MCF 10A (cell line): ENCODE measurements at regions not wholly inside any gene's neighbourhood (a gene's known extent, or its start where the extent isn't known, plus 50 kb on each side); places are given as distances from the start of the nearest gene placed in this dataset.
A peak's percentile ranks its signal among the peaks of the same experiment; 100 is the strongest.

Experiments used
- BruUV-seq: library from RNA; stranded (reverse); fragments of 400-500 nt; replicated peaks from 2 replicates; lab custom pipeline; 2021; lab: Mats Ljungman, UMichigan
- CTCF ChIA-PET: fragments of 300-600 bp; sonication (Branson Sonifier 250); formaldehyde crosslinking; extraction: SDS; loops from one replicate; lab custom pipeline; 2021; ENCODE audit warnings: antibody characterized with exemption, inconsistent platforms; lab: Yijun Ruan, JAX
- POLR2A ChIA-PET: fragments of 300-600, 350-650 bp; sonication (Branson Sonifier 250); formaldehyde crosslinking; extraction: SDS; loops from one replicate; lab custom pipeline; 2020; ENCODE audit warnings: antibody characterized with exemption, inconsistent platforms; lab: Yijun Ruan, JAX
- DNase-seq: peaks from one replicate; pipeline ENCODE4 v3.0.0-alpha.2; 2018; ENCODE audit not compliant: unreplicated experiment
- H3K27ac Mint-ChIP-seq: one replicate; pipeline ENCODE4 v1.8.0; 2022; ENCODE audit warnings: mild to moderate bottlenecking, low read depth, mixed read lengths; ENCODE audit not compliant: unreplicated experiment
- H3K27me3 Mint-ChIP-seq: one replicate; pipeline ENCODE4 v1.8.0; 2022; ENCODE audit warnings: mixed read lengths; ENCODE audit not compliant: insufficient read depth, unreplicated experiment
- H3K36me3 Mint-ChIP-seq: one replicate; pipeline ENCODE4 v1.8.0; 2022; ENCODE audit warnings: mild to moderate bottlenecking, moderate library complexity, mixed read lengths; ENCODE audit not compliant: insufficient read depth, unreplicated experiment
- H3K4me1 Mint-ChIP-seq: one replicate; pipeline ENCODE4 v1.8.0; 2022; ENCODE audit warnings: mixed read lengths; ENCODE audit not compliant: insufficient read depth, unreplicated experiment
- H3K4me3 Mint-ChIP-seq: one replicate; pipeline ENCODE4 v1.8.0; 2022; ENCODE audit warnings: mild to moderate bottlenecking, moderate library complexity, mixed read lengths; ENCODE audit not compliant: unreplicated experiment
- H3K9me3 Mint-ChIP-seq: one replicate; pipeline ENCODE4 v1.8.0; 2022; ENCODE audit warnings: mixed read lengths; ENCODE audit not compliant: unreplicated experiment
- CTCF ChIP-seq: fragments of 200-600 bp; IDR thresholded peaks from one replicate; pipeline ENCODE4 v1.8.0; 2022; ENCODE audit warnings: antibody characterized with exemption, mild to moderate bottlenecking; ENCODE audit not compliant: unreplicated experiment
- intact Hi-C: fragments of 100-400 bp; cut with micrococcal nuclease; formaldehyde crosslinking; loops from 2 replicates; pipeline ENCODE4 v1.14.1; 2022

DNA sequence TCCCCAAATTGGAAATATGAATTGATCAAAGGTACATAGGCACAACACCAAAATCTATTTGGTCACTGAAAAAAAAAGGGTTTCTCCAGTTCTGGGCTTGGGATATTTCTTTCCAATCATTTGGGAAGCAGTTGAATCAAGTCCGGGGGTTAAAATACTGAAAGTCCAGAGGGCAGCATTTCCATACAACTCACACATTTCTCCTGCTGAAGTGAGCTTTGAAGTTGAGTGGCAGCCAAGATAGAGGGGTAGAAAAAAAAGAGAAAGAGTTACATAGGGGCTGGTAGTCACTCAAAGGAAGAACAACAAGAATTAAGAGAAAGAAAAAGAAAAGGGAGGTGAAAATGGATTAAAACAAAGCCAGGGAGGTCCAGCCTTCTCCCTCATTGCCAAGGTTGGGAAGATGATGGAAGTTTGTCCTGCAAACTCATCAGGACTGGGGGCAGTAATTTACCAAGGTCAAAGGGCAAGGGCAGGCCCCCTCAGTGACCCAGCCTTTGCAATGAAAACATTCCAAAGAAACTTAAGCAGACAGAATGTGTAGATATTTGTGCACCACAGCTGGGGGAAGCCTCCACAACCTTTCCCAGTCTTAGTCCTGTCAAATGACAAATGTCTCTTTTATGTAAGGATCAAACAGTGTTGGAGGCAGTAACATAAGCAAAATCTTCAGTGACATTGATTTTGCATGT lies 525.3 kb upstream of the JARID2 start:
- H3K27me3 Mint-ChIP-seq = no peaks in the 10 kb centered on the region
- no peak for TF ChIP-seq CTCF
- H3K27ac Mint-ChIP-seq = no peak overlapping the region
- H3K4me3 Mint-ChIP-seq = no peak overlapping the region
- CTCF ChIA-PET = interaction anchor here (0.6 kb wide), 1 partner anchor 382 kb away, joined by 4 read pairs; no protein-coding TSS in a partner anchor
- BruUV-seq = no TSS peak
- H3K9me3 Mint-ChIP-seq = no peaks in the 10 kb centered on the region
- POLR2A ChIA-PET = interaction anchor here (0.7 to 1.7 kb wide), 5 partner anchors 9 to 332 kb away, joined by 3 to 6 read pairs (median 3); no protein-coding TSS in a partner anchor
- no peak for DNase-seq
- no peaks in the 10 kb centered on the region for H3K36me3 Mint-ChIP-seq
- intact Hi-C loops = no loop called here
- H3K4me1 Mint-ChIP-seq = peaks cover 23% of the 10 kb centered on the region

GRCh38 chr6:14721103-14721758 lies 524.6 kb upstream of the JARID2 start:
- CTCF ChIA-PET = interaction anchor here (0.6 kb wide), 1 partner anchor 393 kb away, joined by 3 read pairs; no protein-coding TSS in a partner anchor

GRCh38 chr6:14722001-14722562 lies 523.8 kb upstream of the JARID2 start:
- Mint-ChIP-seq H3K4me3 (no peak overlapping the region), H3K9me3 (no peaks in the 10 kb centered on the region), H3K27ac (no peak overlapping the region), H3K4me1 (peaks cover 18% of the 10 kb centered on the region), H3K27me3 (no peaks in the 10 kb centered on the region), H3K36me3 (no peaks in the 10 kb centered on the region)
- TF ChIP-seq CTCF = no peak
- intact Hi-C loops = no loop called here
- ChIA-PET CTCF (interaction anchor here (0.6 kb wide), 1 partner anchor 218 kb away, joined by 3 read pairs; no protein-coding TSS in a partner anchor), POLR2A (interaction anchor here (1.4 kb wide), 1 partner anchor 10 kb away, joined by 3 read pairs; no protein-coding TSS in a partner anchor)
- BruUV-seq = no TSS peak
- DNase-seq = no peak

More at GRCh38 chr6:14721103-14721758, 524.6 kb upstream of the JARID2 start:
- no peaks in the 10 kb centered on the region for H3K36me3 Mint-ChIP-seq
- H3K27me3 Mint-ChIP-seq = no peaks in the 10 kb centered on the region
- no peak overlapping the region for H3K4me3 Mint-ChIP-seq
- peaks cover 23% of the 10 kb centered on the region for H3K4me1 Mint-ChIP-seq
- H3K9me3 Mint-ChIP-seq = no peaks in the 10 kb centered on the region
- BruUV-seq = no TSS peak
- POLR2A ChIA-PET = interaction anchor here (0.7 to 1.7 kb wide), 4 partner anchors 8 to 42 kb away, joined by 3 to 6 read pairs (median 4); no protein-coding TSS in a partner anchor
- intact Hi-C loops = no loop called here
- H3K27ac Mint-ChIP-seq = no peak overlapping the region
- TF ChIP-seq CTCF = no peak
- peak; percentile 81 for DNase-seq

GRCh38 chr6:14722704-14723103 lies 523.2 kb upstream of the JARID2 start:
- Mint-ChIP-seq H3K4me3 (no peak overlapping the region), H3K27ac (no peak overlapping the region), H3K36me3 (no peaks in the 10 kb centered on the region), H3K4me1 (peaks cover 14% of the 10 kb centered on the region), H3K9me3 (no peaks in the 10 kb centered on the region), H3K27me3 (no peaks in the 10 kb centered on the region)
- ChIA-PET CTCF (interaction anchor here (1.0 kb wide), 1 partner anchor 18 kb away, joined by 4 read pairs; no protein-coding TSS in a partner anchor), POLR2A (interaction anchor here (1.4 kb wide), 1 partner anchor 9 kb away, joined by 3 read pairs; no protein-coding TSS in a partner anchor)
- no peak for DNase-seq
- no TSS peak for BruUV-seq
- intact Hi-C loops = no loop called here
- no peak for TF ChIP-seq CTCF
